ENCODE measurements at regions not wholly inside any gene's neighbourhood (a gene's known extent, or its start where the extent isn't known, plus 50 kb on each side); places are given as distances from the start of the nearest gene placed in this dataset.
"Not testable (repeated sequence)": the region's sequence is repeated elsewhere in the genome, so short reads cannot be mapped to it uniquely, and the experiment has no call there.

DNA sequence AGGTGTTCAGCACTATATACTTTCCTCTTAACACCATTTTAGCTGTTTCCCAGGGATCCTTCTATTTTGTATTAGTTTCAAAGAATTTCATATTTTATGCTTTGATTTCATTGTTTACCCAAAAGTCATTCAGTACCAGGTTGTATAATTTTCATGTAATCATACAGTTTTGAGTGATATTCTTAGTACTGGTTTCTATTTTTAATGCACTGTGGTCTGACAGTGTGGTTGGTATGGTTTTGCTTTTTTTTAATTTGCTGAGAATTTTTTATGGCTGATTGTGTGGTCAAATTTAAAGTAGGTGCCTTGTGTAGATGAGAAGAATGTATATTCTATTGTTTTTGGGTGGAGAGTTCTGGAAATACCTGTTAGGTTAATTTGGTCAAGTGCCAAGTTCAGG, 323.4 kb upstream of the EPHA6 start:
- DNase-seq, result no peak

GRCh38 chr3:96491868-96492267, 322.5 kb upstream of the EPHA6 start:
- DNase-seq, result no peak

- no peak for DNase-seq
Observed at GRCh38 chr3:96510334-96510733, 304.1 kb upstream of the EPHA6 start.

DNA sequence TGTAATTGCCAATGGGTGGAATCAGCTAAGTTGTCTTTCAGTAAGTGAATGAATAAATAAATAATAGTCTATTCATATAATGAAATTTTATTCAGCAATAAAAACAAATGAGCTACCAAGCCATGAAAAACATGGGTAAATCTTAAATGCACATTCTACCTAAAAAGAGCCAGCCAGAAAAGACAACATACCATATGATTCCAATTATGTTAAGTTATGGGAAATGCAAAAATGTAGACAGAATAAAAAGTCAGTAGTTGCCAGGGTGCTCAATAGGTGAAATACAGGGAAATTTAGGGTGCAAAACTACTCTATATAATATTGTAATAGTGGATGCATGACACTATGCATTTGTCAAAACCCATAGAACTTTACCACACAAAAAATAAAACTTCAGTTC, 277.2 kb upstream of the EPHA6 start:
- DNase-seq, result no peak

GRCh38 chr3:96538186-96538585, 276.2 kb upstream of the EPHA6 start:
- DNase-seq, result no peak

DNA sequence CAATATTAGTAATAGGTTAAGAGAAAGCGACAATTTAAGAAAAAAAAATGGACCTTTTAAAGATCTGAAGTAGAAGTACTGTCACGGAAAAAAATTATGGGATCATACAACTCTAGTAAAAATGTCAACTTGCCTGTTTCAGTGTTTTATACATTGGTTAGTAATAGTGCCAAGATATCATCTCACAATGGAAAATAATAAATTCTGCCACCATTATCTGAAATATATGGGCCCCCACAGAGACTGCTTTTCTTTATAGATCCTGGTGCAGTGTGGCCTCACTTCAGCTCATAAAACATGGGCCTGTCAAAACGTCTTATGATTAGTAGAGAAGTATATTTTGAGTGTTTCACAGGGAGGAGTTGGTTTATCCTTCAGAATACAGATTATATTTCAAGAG, 266.3 kb upstream of the EPHA6 start:
- no peak for DNase-seq

DNA sequence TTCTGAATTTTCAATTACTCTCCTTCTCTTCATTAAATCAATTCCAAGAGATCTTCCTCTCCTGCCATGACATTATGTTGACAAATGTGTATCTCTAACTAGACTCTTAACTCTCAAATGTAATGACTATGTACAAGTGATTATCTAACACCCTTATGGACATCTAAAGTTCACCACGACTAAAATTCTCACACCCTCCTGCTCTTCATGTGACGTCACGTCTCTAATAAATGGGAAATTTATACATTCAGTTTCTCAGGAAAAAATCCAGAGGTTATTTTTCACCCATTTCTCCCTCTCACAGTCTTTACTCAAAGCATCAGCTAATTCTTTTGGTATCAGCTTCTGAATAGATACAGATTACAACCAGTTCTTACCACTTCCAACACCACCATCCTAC, 237.5 kb upstream of the EPHA6 start:
- DNase-seq, result no peak

DNA sequence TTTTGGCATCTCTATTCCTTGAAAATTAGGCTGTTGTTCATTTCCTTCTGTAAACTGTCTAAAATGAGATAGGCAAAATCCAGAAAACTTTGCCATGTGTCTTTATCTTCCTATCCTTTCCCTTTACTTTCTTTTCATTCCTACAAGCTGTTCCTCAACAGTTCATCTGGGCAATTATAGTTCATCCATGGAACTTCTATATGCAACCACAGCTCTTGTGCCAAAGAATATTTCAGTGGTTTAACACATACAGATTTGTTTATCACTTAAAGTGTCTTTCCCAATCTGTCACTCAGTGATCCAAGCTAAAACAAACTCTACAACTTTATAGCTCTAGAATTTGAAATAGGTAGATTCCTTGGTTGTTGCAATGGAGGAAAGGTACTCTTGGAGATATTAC, 230.3 kb upstream of the EPHA6 start:
- DNase-seq, result no peak

DNA sequence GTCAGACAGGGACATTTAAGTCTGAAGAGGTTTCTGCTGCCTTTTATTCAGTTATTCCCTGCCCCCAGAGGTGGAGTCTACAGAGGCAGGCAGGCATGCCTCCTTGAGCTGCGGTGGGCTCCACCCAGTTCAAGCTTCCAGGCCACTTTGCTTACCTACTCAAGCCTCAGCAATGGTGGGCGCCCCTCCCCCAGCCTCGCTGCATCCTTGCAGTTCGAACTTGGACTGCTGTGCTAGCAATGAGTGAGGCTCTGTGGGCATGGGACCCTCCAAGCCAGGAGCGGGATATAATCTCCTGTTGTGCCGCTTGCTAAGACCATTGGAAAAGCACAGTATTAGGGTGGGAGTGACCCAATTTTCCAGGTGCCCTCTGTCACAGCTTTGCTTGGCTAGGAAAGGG, 207.5 kb upstream of the EPHA6 start:
- DNase-seq, result not testable (repeated sequence)

GRCh38 chr3:96619475-96619874, 194.9 kb upstream of the EPHA6 start:
- DNase-seq, result no peak

DNA sequence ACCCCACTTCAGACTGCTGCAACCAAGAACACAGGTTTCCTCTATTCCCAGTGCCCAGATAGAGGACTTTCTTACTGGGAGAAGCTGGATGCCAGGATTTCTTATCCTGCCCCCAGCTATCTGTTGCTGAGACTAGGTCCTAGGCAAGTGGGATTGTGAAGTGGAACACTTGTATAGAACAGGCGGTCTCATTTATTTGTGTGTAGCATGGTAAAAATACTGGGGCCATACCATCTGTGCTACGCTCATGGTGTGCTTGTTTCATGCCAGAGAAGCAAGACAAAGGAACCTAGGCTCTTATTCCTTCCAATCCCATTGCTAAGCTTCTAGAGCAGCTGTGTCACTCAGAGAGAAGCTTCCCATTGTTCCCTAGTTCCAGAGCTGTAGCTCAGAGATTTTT, 191.5 kb upstream of the EPHA6 start:
- DNase-seq, result no peak

GRCh38 chr3:96631050-96631449, 183.3 kb upstream of the EPHA6 start:
- no peak for DNase-seq

- no peak for DNase-seq
Observed at GRCh38 chr3:96646596-96646995, 167.8 kb upstream of the EPHA6 start.

GRCh38 chr3:96657710-96658109, 156.7 kb upstream of the EPHA6 start:
- DNase-seq, result no peak

GRCh38 chr3:96671861-96672595, 142.4 kb upstream of the EPHA6 start:
- DNase-seq, result peak; percentile 6

- DNase-seq, result no peak
Observed at GRCh38 chr3:96677156-96677555, 137.2 kb upstream of the EPHA6 start.

DNA sequence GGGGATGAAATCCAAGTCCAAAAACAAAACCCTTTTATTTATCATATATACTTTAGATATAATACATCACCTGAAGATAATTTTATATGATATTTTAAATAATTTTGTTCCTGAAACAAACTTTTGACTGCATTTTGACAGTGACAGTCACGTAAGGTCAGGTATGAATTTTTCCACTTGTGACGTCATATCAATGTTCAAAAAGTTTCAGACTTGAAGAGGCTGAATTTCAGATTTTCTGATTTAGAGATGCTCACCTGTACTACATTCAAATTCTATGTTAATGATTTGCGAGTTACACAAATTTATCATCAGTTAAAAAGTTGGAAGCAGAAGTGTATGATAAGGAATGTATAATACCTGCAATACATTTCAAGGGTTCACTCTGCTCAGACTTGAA, 136.1 kb upstream of the EPHA6 start:
- DNase-seq, result no peak

GRCh38 chr3:96700322-96701315, 113.8 kb upstream of the EPHA6 start:
- DNase-seq, result peak; percentile 5

GRCh38 chr3:96705895-96706294, 108.5 kb upstream of the EPHA6 start:
- no peak for DNase-seq

DNA sequence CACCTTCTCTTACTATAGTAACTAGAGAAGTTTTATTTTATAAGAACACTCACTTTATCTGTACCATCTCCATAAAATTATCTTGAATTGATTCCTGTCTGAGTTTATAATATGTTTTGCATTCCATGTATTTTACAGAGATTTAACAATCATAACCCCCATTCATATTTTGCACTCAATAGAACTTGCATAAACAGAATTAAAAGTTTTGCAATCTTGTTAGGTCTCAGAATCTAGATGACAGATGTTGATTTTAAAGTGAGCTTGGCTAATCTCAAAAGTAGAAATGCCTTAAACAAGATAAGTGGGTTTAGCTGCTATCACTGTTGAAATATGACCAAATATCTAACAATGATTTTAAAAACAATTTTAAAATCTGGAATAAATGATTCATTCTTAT, 107.9 kb upstream of the EPHA6 start:
- no peak for DNase-seq

- DNase-seq, result no peak
Observed at GRCh38 chr3:96711816-96712215, 102.6 kb upstream of the EPHA6 start.

- no peak for DNase-seq
Observed at GRCh38 chr3:96712792-96713191, 101.6 kb upstream of the EPHA6 start.

GRCh38 chr3:96719921-96720320, 94.5 kb upstream of the EPHA6 start:
- no peak for DNase-seq

DNA sequence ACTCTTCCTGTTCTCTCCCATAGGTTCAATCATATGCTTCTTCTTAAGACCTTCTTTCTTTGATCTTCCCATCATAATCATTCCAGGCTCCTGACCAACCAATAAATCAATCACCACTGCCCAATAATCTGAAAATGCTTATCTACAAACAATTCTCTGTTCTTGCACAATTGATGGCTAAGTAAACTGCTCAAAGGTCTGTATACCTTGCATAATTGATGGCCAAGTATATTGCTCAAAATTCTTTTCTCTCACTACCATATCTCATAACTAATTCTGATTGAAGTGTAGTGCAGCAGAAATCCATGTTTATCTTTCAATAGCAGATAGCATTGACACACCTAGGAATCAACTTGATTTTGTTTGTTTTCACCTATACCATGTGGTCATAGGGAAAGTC, 83.4 kb upstream of the EPHA6 start:
- DNase-seq, result no peak

Data from OCI-M1 (cell line).